ENCODE measurements at regions not wholly inside any gene's neighbourhood (a gene's known extent, or its start where the extent isn't known, plus 50 kb on each side); places are given as distances from the start of the nearest gene placed in this dataset.

GRCh38 chr13:68851026-68851425 lies 1256.6 kb upstream of the ATXN8OS start:
- Histone ChIP-seq H3K27me3 (ENCODE audit: control insufficient read depth in 2 of 2, insufficient read depth in 2 of 2, low read length in 2 of 2) (no peaks in the 10 kb centered on the region), H3K9me3 (replicated peaks; ENCODE audit: control insufficient read depth, insufficient read depth, low read depth, low read length) (no peaks in the 10 kb centered on the region), H3K27ac (ENCODE audit: extremely low read depth, low read depth, low read length) (no peak overlapping the region), H3K4me2 (ENCODE audit: insufficient read depth, low read length) (no peak overlapping the region), H3K4me1 (replicated peaks in 1 of 2; ENCODE audit: control insufficient read depth in 2 of 2, insufficient read depth in 2 of 2, low read length in 2 of 2) (no peaks in the 10 kb centered on the region), H3K79me2 (ENCODE audit: control insufficient read depth, insufficient read depth, low read length) (no peaks in the 10 kb centered on the region), H3K9ac (ENCODE audit: insufficient read depth in 1 of 2, low read depth in 2 of 2, low read length in 2 of 2) (no peak overlapping the region), H2AFZ (ENCODE audit: low read depth, low read length) (no peak overlapping the region), H4K20me1 (replicated peaks; ENCODE audit: control insufficient read depth, insufficient read depth, low read length) (no peaks in the 10 kb centered on the region), H3K36me3 (ENCODE audit: control insufficient read depth, insufficient read depth, low read length) (no peaks in the 10 kb centered on the region), H3K4me3 (no peak overlapping the region), H3K9me1 (ENCODE audit: control insufficient read depth, insufficient read depth, low read length) (no peaks in the 10 kb centered on the region)
- POLR2A ChIA-PET: no interaction called here
- DNase-seq (ENCODE audit: extremely low read depth in 1 of 4, low spot score in 3 of 4) (no peak), FAIRE-seq (no peak), ATAC-seq (no peak)
- in situ Hi-C loops (cut with MboI) (no loop called here), intact Hi-C loops (cut with micrococcal nuclease) (no loop called here)
- CTCF ChIA-PET (ENCODE audit: low intra/inter-chr PET ratio): no interaction called here
- 0% methylated on average over 1 of the region's 1 CpG for WGBS (ENCODE audit: insufficient coverage, low coverage, missing lambda C conversion rate)
- BruUV-seq (replicated peaks): no TSS peak
- TF ChIP-seq MAX (CRISPR knock-in tag; IDR thresholded peaks at IDR 0.05): no peak
- TF ChIP-seq HNRNPL (IDR thresholded peaks at IDR 0.05; ENCODE audit: low read depth, low read length): no peak
- TF ChIP-seq PTRF (tag; IDR thresholded peaks at IDR 0.05): no peak
- no peak for TF ChIP-seq CBFA2T3 (IDR thresholded peaks at IDR 0.05)
- TF ChIP-seq ELF4 (CRISPR knock-in tag; IDR thresholded peaks at IDR 0.05): no peak
- TF ChIP-seq NR4A1 (CRISPR knock-in tag; IDR thresholded peaks at IDR 0.05): no peak
- no peak for TF ChIP-seq NR4A1 (tag; IDR thresholded peaks at IDR 0.05)
- no peak for TF ChIP-seq LARP7 (IDR thresholded peaks at IDR 0.05)
- TF ChIP-seq SAFB2 (IDR thresholded peaks at IDR 0.05; ENCODE audit: borderline replicate concordance, low read depth, low read length, severe bottlenecking): no peak
- no peak for TF ChIP-seq NEUROD1 (IDR thresholded peaks at IDR 0.05; ENCODE audit: borderline replicate concordance, low read depth, low read length, partially characterized antibody)
- TF ChIP-seq ZNF511 (CRISPR knock-in tag; IDR thresholded peaks at IDR 0.05): no peak
- no peak for TF ChIP-seq OTX1 (CRISPR knock-in tag; IDR thresholded peaks at IDR 0.05)
- no peak for TF ChIP-seq SETDB1 (IDR thresholded peaks at IDR 0.05; ENCODE audit: low read length)
- TF ChIP-seq TAL1 (IDR thresholded peaks at IDR 0.05): no peak
- no peak for TF ChIP-seq ZNF444 (CRISPR knock-in tag; IDR thresholded peaks at IDR 0.05)

Measured in K562 (cell line).